Memory B cell (primary cell): ENCODE measurements at regions not wholly inside any gene's neighbourhood (a gene's known extent, or its start where the extent isn't known, plus 50 kb on each side); places are given as distances from the start of the nearest gene placed in this dataset.

ENCODE experiments used
- ATAC-seq: fragments of 150-1000 bp; cut with Tn5 transposase; 2 replicates; pipeline ENCODE4 v1.10.0; 2021; ENCODE audit warnings: low read depth, mild to moderate bottlenecking, moderate library complexity
- DNase-seq, 2 donors: peaks; one replicate each; pipeline ENCODE4 v3.0.0; 2022; ENCODE audit warnings: low spot score in 2 of 2
- H3K27ac Mint-ChIP-seq: one replicate; pipeline ENCODE4 v1.8.0; 2022; ENCODE audit warnings: mild to moderate bottlenecking, moderate library complexity, mixed read lengths
- H3K27me3 Mint-ChIP-seq: one replicate; pipeline ENCODE4 v1.8.0; 2022; ENCODE audit warnings: mixed read lengths
- H3K36me3 Mint-ChIP-seq: one replicate; pipeline ENCODE4 v1.8.0; 2022; ENCODE audit warnings: mild to moderate bottlenecking, mixed read lengths
- H3K4me1 Mint-ChIP-seq: one replicate; pipeline ENCODE4 v1.8.0; 2022; ENCODE audit warnings: mixed read lengths
- H3K4me3 Mint-ChIP-seq: one replicate; pipeline ENCODE4 v1.8.0; 2022; ENCODE audit warnings: mild to moderate bottlenecking, moderate library complexity, mixed read lengths
- H3K9me3 Mint-ChIP-seq: one replicate; pipeline ENCODE4 v1.8.0; 2022; ENCODE audit warnings: mixed read lengths

DNA sequence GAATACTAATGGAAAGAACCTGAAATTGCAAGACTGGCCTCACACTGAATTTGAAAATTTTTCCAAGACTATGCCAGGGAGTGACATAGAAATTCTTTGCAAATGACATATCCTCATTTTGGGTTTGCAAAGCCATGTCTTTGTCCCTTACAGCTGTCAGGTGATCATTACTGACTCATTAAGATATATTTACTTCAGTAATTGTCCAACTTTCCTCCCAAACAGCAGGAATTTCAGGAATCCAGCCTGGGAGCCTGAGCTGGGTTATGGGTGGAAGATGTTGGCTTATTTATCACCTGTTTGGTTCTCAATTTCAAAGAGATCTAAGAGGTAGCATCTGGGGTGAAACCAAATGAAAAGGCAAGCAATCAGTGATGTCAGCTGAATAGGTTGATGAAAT is 111.6 kb upstream of the ACP3 start:
- Mint-ChIP-seq H3K36me3 (no peaks in the 10 kb centered on the region), H3K4me1 (no peaks in the 10 kb centered on the region), H3K4me3 (no peak overlapping the region), H3K27me3 (peaks cover 4% of the 10 kb centered on the region), H3K27ac (no peak overlapping the region), H3K9me3 (no peaks in the 10 kb centered on the region)
- DNase-seq (no peak), ATAC-seq (no peak)

DNA sequence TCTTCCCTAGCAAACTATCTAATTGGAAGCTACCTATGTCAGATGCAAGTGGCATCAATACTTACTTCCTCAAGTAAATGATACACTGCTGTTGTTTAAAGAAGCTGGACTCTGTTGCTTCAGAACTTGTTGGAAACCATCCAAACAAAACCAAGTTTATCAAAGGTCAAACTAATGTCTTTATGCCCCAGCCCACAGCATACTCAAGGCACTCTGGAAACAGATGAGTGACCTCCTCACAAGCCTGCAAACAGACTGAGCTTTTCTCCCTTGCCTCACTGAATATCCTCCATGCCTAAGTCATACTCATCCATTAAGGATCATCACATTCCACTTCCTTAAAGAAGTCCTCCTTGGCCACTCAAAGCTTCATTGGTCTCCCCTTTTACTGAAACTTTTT is 107.4 kb upstream of the ACP3 start:
- no peaks in the 10 kb centered on the region for H3K4me1 Mint-ChIP-seq
- no peaks in the 10 kb centered on the region for H3K36me3 Mint-ChIP-seq
- H3K27ac Mint-ChIP-seq, result no peak overlapping the region
- no peak overlapping the region for H3K4me3 Mint-ChIP-seq
- peaks cover 9% of the 10 kb centered on the region for H3K27me3 Mint-ChIP-seq
- H3K9me3 Mint-ChIP-seq, result no peaks in the 10 kb centered on the region
- ATAC-seq (no peak), DNase-seq (no peak)

GRCh38 chr3:132210476-132211346 is 106.5 kb upstream of the ACP3 start:
- Mint-ChIP-seq H3K4me3 (no peak overlapping the region), H3K36me3 (no peaks in the 10 kb centered on the region), H3K27me3 (peaks cover 9% of the 10 kb centered on the region), H3K9me3 (no peaks in the 10 kb centered on the region), H3K4me1 (no peaks in the 10 kb centered on the region), H3K27ac (no peak overlapping the region)
- no peak for ATAC-seq
- DNase-seq, result no peak

DNA sequence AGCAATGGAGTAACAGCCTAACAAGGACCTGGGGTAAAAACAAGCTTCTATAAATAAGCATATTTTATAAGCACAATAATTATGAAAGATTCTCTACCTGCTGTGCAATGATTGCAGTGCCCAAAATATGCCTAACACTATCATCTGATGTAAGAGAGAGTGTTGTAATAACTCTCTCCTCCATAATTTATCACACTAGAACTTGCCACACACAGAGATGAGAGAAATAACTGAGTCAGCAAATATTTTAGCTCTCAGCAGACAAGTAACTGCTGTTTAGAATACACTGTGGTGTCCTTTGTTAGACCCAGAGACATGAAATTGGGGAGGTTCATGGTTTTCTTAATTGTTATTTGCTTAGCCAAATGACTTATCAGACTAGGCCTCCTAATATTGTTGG is 105.3 kb upstream of the ACP3 start:
- Mint-ChIP-seq H3K27ac (no peak overlapping the region), H3K4me1 (no peaks in the 10 kb centered on the region), H3K27me3 (peaks cover 9% of the 10 kb centered on the region), H3K4me3 (no peak overlapping the region), H3K36me3 (no peaks in the 10 kb centered on the region), H3K9me3 (no peaks in the 10 kb centered on the region)
- no peak for ATAC-seq
- DNase-seq, result no peak

DNA sequence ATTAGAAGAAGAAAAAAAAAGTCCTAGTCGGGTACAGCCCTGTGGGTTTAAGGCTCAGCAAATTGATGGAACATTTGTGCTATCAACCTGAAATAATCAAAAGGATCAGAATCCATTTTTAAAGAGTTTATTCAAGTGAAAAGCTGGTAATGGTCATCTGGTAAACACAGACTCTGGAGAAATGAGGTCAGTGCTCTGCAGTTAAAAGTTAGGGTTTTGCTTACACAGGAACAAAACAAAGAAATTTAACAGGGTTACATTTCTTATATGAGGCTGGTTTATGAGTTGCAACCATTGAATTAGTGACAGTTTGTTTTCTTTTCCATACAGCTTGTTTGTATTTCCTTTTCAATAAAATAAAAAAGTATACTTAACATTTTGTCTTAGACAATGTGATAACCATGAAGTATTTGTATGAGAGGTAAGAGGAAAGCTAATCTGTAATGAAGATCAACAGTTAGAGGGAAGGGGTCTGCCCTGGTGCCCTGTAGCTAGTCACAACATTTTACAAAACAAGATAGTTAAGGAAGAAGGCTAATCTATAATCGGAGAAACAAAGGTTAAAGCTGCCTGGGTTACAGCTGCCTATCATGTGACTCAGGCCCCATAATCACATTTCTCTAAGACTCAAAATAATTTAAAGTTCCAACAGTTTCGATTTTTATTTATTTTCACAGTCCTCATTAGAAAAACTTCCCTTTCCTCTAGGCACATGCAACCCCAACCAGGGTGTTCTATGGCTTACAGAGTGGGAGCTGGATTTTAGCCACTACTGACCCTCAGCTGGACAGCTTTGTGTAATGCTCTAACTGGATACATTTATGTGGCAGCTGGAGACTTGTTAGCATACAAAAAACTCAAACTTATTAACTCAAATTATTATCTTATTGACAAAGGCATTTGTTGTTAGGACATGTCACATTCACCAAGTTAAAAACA is 98.1 kb upstream of the ACP3 start:
- DNase-seq, result no peak
- no peak for ATAC-seq
- Mint-ChIP-seq H3K27me3 (no peaks in the 10 kb centered on the region), H3K9me3 (no peaks in the 10 kb centered on the region), H3K4me1 (no peaks in the 10 kb centered on the region), H3K27ac (no peak overlapping the region), H3K4me3 (no peak overlapping the region), H3K36me3 (no peaks in the 10 kb centered on the region)

- Mint-ChIP-seq H3K4me1 (no peaks in the 10 kb centered on the region), H3K4me3 (no peak overlapping the region)
Measured at GRCh38 chr3:132220986-132221385, 96.2 kb upstream of the ACP3 start.

GRCh38 chr3:132222868-132223538 is 94.2 kb upstream of the ACP3 start:
- Mint-ChIP-seq H3K27ac (no peak overlapping the region), H3K4me1 (no peaks in the 10 kb centered on the region), H3K9me3 (no peaks in the 10 kb centered on the region), H3K4me3 (no peak overlapping the region), H3K36me3 (no peaks in the 10 kb centered on the region), H3K27me3 (peaks cover 3% of the 10 kb centered on the region)
- no peak for DNase-seq
- no peak for ATAC-seq

More at GRCh38 chr3:132220986-132221385, 96.2 kb upstream of the ACP3 start:
- no peaks in the 10 kb centered on the region for H3K27me3 Mint-ChIP-seq
- DNase-seq, result no peak
- no peak overlapping the region for H3K27ac Mint-ChIP-seq
- no peaks in the 10 kb centered on the region for H3K9me3 Mint-ChIP-seq
- H3K36me3 Mint-ChIP-seq, result no peaks in the 10 kb centered on the region
- no peak for ATAC-seq

- no peaks in the 10 kb centered on the region for H3K4me1 Mint-ChIP-seq
- H3K27me3 Mint-ChIP-seq, result peaks cover 9% of the 10 kb centered on the region
- H3K9me3 Mint-ChIP-seq, result no peaks in the 10 kb centered on the region
- no peak overlapping the region for H3K27ac Mint-ChIP-seq
- H3K4me3 Mint-ChIP-seq, result no peak overlapping the region
- H3K36me3 Mint-ChIP-seq, result no peaks in the 10 kb centered on the region
- no peak for ATAC-seq
- DNase-seq, result no peak
Measured at GRCh38 chr3:132225664-132226063, 91.5 kb upstream of the ACP3 start.

GRCh38 chr3:132228923-132229322 is 88.3 kb upstream of the ACP3 start:
- Mint-ChIP-seq H3K4me1 (no peaks in the 10 kb centered on the region), H3K27me3 (peaks cover 12% of the 10 kb centered on the region), H3K9me3 (no peaks in the 10 kb centered on the region), H3K4me3 (no peak overlapping the region), H3K27ac (no peak overlapping the region), H3K36me3 (no peaks in the 10 kb centered on the region)
- ATAC-seq, result no peak
- no peak for DNase-seq

DNA sequence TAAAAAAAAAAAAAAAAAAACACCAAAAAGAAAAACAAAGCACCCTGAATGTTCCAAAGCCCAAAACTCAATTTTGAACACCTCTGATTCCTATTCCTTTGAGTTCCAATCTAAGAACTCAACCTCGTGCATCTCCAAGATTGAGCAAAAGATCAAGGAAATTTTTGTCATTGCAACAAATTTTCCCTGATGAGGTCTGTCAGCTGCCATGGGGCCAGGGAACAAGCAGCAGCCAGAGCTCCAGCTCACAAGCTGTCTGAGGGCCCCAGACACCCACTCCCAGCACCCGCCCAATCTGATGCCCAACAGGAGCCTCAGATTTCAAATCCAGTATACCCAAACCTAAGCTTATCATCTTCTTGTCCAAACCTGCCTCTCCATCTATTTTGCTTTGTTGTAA is 87.6 kb upstream of the ACP3 start:
- DNase-seq (no peak), ATAC-seq (no peak)
- Mint-ChIP-seq H3K9me3 (no peaks in the 10 kb centered on the region), H3K36me3 (no peaks in the 10 kb centered on the region), H3K4me1 (no peaks in the 10 kb centered on the region), H3K27ac (no peak overlapping the region), H3K27me3 (peaks cover 12% of the 10 kb centered on the region), H3K4me3 (no peak overlapping the region)

DNA sequence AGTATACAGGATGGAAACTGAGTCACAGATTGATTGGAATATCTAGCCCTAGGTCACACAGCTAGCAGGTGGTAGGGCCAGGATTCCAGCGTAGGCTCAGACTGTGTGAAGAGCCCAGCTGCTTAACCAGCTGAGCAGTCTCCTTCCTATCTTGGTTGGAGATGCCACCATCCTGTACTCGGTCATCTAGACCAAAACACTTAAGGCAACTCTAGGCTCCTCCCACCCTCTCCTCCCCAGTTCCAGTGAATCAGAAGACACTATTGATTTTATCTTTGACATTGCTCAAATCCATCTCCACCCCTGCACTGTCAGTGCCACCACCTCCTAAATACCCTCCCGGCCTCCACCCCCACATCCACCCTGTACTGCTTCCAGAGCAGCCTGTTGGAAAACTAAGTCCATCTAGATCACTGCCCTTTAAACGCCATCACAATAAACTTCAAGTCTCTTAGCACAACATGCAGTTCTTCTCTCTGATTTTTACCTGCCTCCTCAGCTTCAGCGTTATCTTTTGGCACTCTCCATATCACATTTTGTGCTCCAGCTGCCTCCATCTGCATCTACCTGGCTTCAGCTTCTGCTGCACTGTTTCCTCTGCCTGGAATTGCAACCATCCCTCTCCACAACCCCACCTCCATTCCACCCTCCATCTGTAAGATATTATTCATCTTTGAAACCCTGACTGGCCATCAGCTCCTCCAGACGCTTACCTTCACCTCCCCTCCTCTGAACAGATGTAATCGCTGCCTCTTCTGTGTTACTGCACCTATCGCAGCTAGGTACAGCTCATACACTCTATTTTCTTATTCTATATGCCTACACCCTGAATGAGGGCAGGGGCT is 86.8 kb upstream of the ACP3 start:
- no peaks in the 10 kb centered on the region for H3K36me3 Mint-ChIP-seq
- H3K27me3 Mint-ChIP-seq, result peaks cover 13% of the 10 kb centered on the region
- no peak overlapping the region for H3K27ac Mint-ChIP-seq

DNA sequence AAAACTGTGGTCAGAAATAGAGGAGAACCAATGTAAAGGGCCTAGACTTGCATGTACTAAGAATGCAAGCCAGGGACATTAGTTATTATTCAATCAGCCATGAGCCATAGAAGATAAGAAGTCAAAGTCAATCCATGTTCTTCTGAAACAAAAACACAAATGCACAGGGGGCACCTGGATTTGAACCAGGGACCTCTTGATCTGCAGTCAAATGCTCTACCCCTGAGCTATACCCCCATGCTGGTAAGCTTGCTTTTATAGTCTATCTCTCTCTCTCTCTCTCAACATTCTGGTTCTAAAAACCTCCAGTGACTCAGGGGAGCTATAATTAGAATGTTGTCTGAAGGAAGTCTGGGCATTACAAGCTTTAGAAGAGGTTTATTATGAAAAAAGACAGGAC is 85.6 kb upstream of the ACP3 start:
- H3K4me3 Mint-ChIP-seq, result no peak overlapping the region
- H3K4me1 Mint-ChIP-seq, result no peaks in the 10 kb centered on the region
- no peak for DNase-seq
- no peaks in the 10 kb centered on the region for H3K36me3 Mint-ChIP-seq
- H3K27ac Mint-ChIP-seq, result no peak overlapping the region
- no peaks in the 10 kb centered on the region for H3K9me3 Mint-ChIP-seq
- peaks cover 15% of the 10 kb centered on the region for H3K27me3 Mint-ChIP-seq
- no peak for ATAC-seq

More for the DNA sequence above, 86.8 kb upstream of the ACP3 start:
- DNase-seq, result no peak
- H3K4me3 Mint-ChIP-seq, result no peak overlapping the region
- no peaks in the 10 kb centered on the region for H3K4me1 Mint-ChIP-seq
- H3K9me3 Mint-ChIP-seq, result no peaks in the 10 kb centered on the region
- no peak for ATAC-seq

DNA sequence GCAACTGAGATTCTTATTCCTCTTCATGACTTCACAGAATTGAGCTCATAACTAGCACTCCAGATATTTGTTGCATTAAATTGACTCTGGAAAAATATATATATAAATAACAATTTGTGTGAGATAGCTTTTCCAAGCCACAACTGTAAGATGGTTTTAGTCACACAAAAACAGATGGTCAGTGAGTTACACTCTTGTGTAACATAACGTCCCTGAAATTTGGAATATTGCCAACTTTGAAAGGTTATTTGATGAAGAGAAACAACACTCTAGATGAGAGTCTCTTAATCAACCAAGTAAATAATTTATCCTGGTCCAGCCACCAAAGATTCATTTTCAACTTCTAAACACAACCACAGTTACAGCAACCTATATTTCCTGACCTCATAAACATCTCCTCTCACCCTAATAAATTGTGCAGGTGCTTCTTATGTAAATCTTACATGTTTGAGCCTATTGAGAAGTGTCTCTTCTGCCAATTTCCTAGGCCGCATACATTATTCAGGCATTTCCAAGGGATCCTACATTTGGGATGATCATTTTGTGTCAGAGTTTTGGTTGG is 84.9 kb upstream of the ACP3 start:
- no peaks in the 10 kb centered on the region for H3K4me1 Mint-ChIP-seq
- ATAC-seq (no peak), DNase-seq (no peak)
- peaks cover 12% of the 10 kb centered on the region for H3K27me3 Mint-ChIP-seq
- no peaks in the 10 kb centered on the region for H3K9me3 Mint-ChIP-seq
- no peak overlapping the region for H3K27ac Mint-ChIP-seq
- H3K4me3 Mint-ChIP-seq, result no peak overlapping the region
- no peaks in the 10 kb centered on the region for H3K36me3 Mint-ChIP-seq
